Activated CD8-positive, alpha-beta T cell treated with anti-CD3 and anti-CD28 coated beads for 36 hours (primary cell): ENCODE measurements at regions not wholly inside any gene's neighbourhood (a gene's known extent, or its start where the extent isn't known, plus 50 kb on each side); places are given as distances from the start of the nearest gene placed in this dataset.

Source experiments
- ATAC-seq: fragments of 200-7000 bp; cut with Tn5 transposase; one replicate; pipeline ENCODE4 v1.10.0; 2021; ENCODE audit warnings: mild to moderate bottlenecking, moderate library complexity
- CTCF ChIA-PET: fragments of 350-600 bp; sonication (Branson Sonifier 250); formaldehyde crosslinking; loops from one replicate; lab custom pipeline; 2021; ENCODE audit warnings: antibody characterized with exemption; lab: Charles Lee
- POLR2A ChIA-PET: fragments of 350-600 bp; sonication (Branson Sonifier 250); formaldehyde crosslinking; loops from one replicate; lab custom pipeline; 2021; ENCODE audit warnings: antibody characterized with exemption; lab: Charles Lee
- DNase-seq: peaks from one replicate; pipeline ENCODE4 v3.0.0-alpha.2; 2020
- H3K27ac Mint-ChIP-seq: one replicate; pipeline ENCODE4 v1.8.0; 2021; ENCODE audit warnings: mild to moderate bottlenecking, mixed read lengths
- H3K27me3 Mint-ChIP-seq: one replicate; pipeline ENCODE4 v1.8.0; 2021; ENCODE audit warnings: mixed read lengths
- H3K36me3 Mint-ChIP-seq: one replicate; pipeline ENCODE4 v1.8.0; 2021; ENCODE audit warnings: low read depth, mixed read lengths
- H3K4me1 Mint-ChIP-seq: one replicate; pipeline ENCODE4 v1.8.0; 2021; ENCODE audit warnings: low read depth, mixed read lengths
- H3K4me3 Mint-ChIP-seq: one replicate; pipeline ENCODE4 v1.8.0; 2021; ENCODE audit warnings: mild to moderate bottlenecking, moderate library complexity, mixed read lengths
- H3K9me3 Mint-ChIP-seq: one replicate; pipeline ENCODE4 v1.8.0; 2021; ENCODE audit warnings: mixed read lengths
- intact Hi-C: fragments of 100-400 bp; cut with micrococcal nuclease; formaldehyde crosslinking; loops from one replicate; pipeline ENCODE4 v1.10.0; 2022
- TF ChIP-seq, protein P1 (sequence below): fragments of 200-600 bp; IDR thresholded peaks from one replicate; pipeline ENCODE4 v1.8.0; 2022; ENCODE audit warnings: antibody characterized with exemption, mild to moderate bottlenecking

- H3K27ac Mint-ChIP-seq, result no peak overlapping the region
- TF ChIP-seq, protein P1, sequence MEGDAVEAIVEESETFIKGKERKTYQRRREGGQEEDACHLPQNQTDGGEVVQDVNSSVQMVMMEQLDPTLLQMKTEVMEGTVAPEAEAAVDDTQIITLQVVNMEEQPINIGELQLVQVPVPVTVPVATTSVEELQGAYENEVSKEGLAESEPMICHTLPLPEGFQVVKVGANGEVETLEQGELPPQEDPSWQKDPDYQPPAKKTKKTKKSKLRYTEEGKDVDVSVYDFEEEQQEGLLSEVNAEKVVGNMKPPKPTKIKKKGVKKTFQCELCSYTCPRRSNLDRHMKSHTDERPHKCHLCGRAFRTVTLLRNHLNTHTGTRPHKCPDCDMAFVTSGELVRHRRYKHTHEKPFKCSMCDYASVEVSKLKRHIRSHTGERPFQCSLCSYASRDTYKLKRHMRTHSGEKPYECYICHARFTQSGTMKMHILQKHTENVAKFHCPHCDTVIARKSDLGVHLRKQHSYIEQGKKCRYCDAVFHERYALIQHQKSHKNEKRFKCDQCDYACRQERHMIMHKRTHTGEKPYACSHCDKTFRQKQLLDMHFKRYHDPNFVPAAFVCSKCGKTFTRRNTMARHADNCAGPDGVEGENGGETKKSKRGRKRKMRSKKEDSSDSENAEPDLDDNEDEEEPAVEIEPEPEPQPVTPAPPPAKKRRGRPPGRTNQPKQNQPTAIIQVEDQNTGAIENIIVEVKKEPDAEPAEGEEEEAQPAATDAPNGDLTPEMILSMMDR, result no peak
- no peaks in the 10 kb centered on the region for H3K4me1 Mint-ChIP-seq
- ChIA-PET CTCF (no interaction called here), POLR2A (no interaction called here)
- DNase-seq, result no peak
- no peak for ATAC-seq
- H3K27me3 Mint-ChIP-seq, result peaks cover 17% of the 10 kb centered on the region
- no peak overlapping the region for H3K4me3 Mint-ChIP-seq
- no peaks in the 10 kb centered on the region for H3K9me3 Mint-ChIP-seq
- no peaks in the 10 kb centered on the region for H3K36me3 Mint-ChIP-seq
- intact Hi-C loops, result no loop called here
Observed at GRCh38 chr17:33421933-33422332, 128.8 kb upstream of the ASIC2 start.

- ATAC-seq (no peak), DNase-seq (no peak)
- peaks cover 1% of the 10 kb centered on the region for H3K27me3 Mint-ChIP-seq
- no peak overlapping the region for H3K4me3 Mint-ChIP-seq
- TF ChIP-seq, protein P1, result no peak
- POLR2A ChIA-PET, result no interaction called here
- no peaks in the 10 kb centered on the region for H3K9me3 Mint-ChIP-seq
- no peaks in the 10 kb centered on the region for H3K36me3 Mint-ChIP-seq
- no peaks in the 10 kb centered on the region for H3K4me1 Mint-ChIP-seq
- CTCF ChIA-PET, result no interaction called here
- intact Hi-C loops, result no loop called here
- H3K27ac Mint-ChIP-seq, result no peak overlapping the region
Observed at GRCh38 chr17:33433581-33433980, 140.5 kb upstream of the ASIC2 start.

GRCh38 chr17:33434841-33435240, 141.7 kb upstream of the ASIC2 start:
- no peak for ATAC-seq
- no peak for DNase-seq
- TF ChIP-seq, protein P1, result no peak
- intact Hi-C loops, result no loop called here
- ChIA-PET CTCF (no interaction called here), POLR2A (no interaction called here)
- Mint-ChIP-seq H3K4me1 (no peaks in the 10 kb centered on the region), H3K9me3 (no peaks in the 10 kb centered on the region), H3K36me3 (no peaks in the 10 kb centered on the region), H3K4me3 (no peak overlapping the region), H3K27ac (no peak overlapping the region), H3K27me3 (peaks cover 1% of the 10 kb centered on the region)

DNA sequence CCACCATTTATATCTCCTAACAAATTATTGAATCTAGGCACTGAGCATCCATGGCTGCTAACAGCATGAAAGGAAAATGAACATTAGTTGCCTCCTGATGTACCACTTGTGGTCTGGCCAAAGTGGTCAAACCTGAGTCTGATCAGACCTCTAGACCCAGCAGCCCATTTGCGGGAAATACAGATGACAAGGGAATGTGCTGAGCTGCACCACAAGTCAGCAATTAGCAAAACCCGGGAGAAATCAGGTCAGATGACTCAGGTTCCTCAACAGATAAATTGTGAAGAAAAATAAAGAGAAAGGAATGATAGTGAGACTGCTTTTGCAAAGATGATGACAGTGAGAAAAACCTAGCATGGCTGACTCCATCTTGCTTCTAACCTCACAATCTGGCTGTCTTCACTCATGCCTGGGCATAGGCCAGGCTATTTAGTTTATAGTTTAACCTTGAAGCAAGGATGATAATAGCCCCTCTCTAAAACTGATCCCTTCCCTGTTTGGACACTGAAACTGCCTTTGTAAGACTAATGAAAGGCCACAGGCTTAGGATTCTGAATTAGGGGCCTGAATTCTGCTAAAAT, 142.7 kb upstream of the ASIC2 start:
- ATAC-seq (no peak), DNase-seq (no peak)
- Mint-ChIP-seq H3K4me3 (no peak overlapping the region), H3K27ac (no peak overlapping the region), H3K36me3 (no peaks in the 10 kb centered on the region), H3K4me1 (no peaks in the 10 kb centered on the region), H3K27me3 (peaks cover 1% of the 10 kb centered on the region), H3K9me3 (no peaks in the 10 kb centered on the region)
- ChIA-PET CTCF (no interaction called here), POLR2A (no interaction called here)
- intact Hi-C loops, result no loop called here
- TF ChIP-seq, protein P1, result no peak

GRCh38 chr17:33436321-33436720, 143.2 kb upstream of the ASIC2 start:
- no peaks in the 10 kb centered on the region for H3K36me3 Mint-ChIP-seq
- CTCF ChIA-PET, result no interaction called here
- no peaks in the 10 kb centered on the region for H3K9me3 Mint-ChIP-seq
- H3K27ac Mint-ChIP-seq, result no peak overlapping the region
- intact Hi-C loops, result no loop called here
- no peaks in the 10 kb centered on the region for H3K4me1 Mint-ChIP-seq
- DNase-seq, result no peak
- ATAC-seq, result no peak
- H3K4me3 Mint-ChIP-seq, result no peak overlapping the region
- TF ChIP-seq, protein P1, result no peak
- POLR2A ChIA-PET, result no interaction called here
- H3K27me3 Mint-ChIP-seq, result peaks cover 1% of the 10 kb centered on the region
